Neural cell (in vitro differentiated cells): ENCODE measurements at regions not wholly inside any gene's neighbourhood (a gene's known extent, or its start where the extent isn't known, plus 50 kb on each side); places are given as distances from the start of the nearest gene placed in this dataset.

ENCODE experiments used
- EP300 ChIP-seq: fragments of 450-650 bp; conservative IDR thresholded peaks from 2 replicates; pipeline ENCODE4 v1.6.1; 2014; ENCODE audit warnings: antibody characterized with exemption, mild to moderate bottlenecking, moderate library complexity; ENCODE audit not compliant: poor library complexity, severe bottlenecking
- EZH2 ChIP-seq: fragments of 200-600, 300-800 bp; shearing (Covaris generic), sonication (generic); IDR thresholded peaks from 2 replicates; pipeline ENCODE4 v1.6.1; 2014; ENCODE audit warnings: antibody characterized with exemption, low read length, borderline replicate concordance, mild to moderate bottlenecking; ENCODE audit not compliant: insufficient read depth, poor library complexity, severe bottlenecking
- MXI1 ChIP-seq: fragments of 450-650 bp; conservative IDR thresholded peaks from 2 replicates; pipeline ENCODE4 v1.6.1; 2014; ENCODE audit warnings: antibody characterized with exemption, mild to moderate bottlenecking; ENCODE audit not compliant: poor library complexity, severe bottlenecking
- POLR2AphosphoS5 ChIP-seq: IDR thresholded peaks from 2 replicates; pipeline ENCODE4 v1.6.1; 2012
- RAD21 ChIP-seq: fragments of 450-650 bp; conservative IDR thresholded peaks from 2 replicates; pipeline ENCODE4 v1.6.1; 2014; ENCODE audit warnings: antibody characterized with exemption, mild to moderate bottlenecking, moderate library complexity
- SMC3 ChIP-seq: fragments of 450-650 bp; conservative IDR thresholded peaks from 2 replicates; pipeline ENCODE4 v1.6.1; 2014; ENCODE audit warnings: antibody characterized with exemption, mild to moderate bottlenecking, moderate library complexity; ENCODE audit not compliant: poor library complexity
- TAF1 ChIP-seq: IDR thresholded peaks from 2 replicates; pipeline ENCODE4 v1.6.1; 2012; ENCODE audit warnings: low read depth
- TF ChIP-seq, protein P1 (sequence below): IDR thresholded peaks from 2 replicates; pipeline ENCODE4 v1.6.1; 2012; ENCODE audit warnings: borderline replicate concordance
- TF ChIP-seq, protein P2 (sequence below): fragments of 450-650 bp; IDR thresholded peaks from 2 replicates; pipeline ENCODE4 v1.5.1; 2014; ENCODE audit warnings: antibody characterized with exemption, mild to moderate bottlenecking, moderate library complexity; ENCODE audit not compliant: poor library complexity, severe bottlenecking

DNA sequence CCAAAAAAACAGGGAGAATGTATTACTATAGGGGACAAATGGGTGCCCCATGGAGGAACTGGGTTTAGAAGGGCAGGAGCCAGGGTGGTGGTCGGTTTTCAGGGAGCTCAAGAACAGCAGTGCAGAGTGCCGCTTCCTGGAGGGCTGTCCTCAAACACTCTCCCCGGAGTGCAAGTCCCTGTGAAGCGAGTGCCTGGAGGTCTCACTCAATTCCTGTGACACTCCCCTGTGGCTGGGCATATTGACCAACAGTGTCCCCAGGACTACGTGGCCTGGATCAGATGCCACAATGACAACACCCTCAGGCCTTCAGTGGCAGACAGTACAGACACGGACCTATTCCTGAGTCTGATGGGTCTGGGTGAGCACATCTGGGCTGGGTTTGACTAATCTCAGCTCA is 412.1 kb upstream of the IRX2 start:
- TF ChIP-seq, protein P1, sequence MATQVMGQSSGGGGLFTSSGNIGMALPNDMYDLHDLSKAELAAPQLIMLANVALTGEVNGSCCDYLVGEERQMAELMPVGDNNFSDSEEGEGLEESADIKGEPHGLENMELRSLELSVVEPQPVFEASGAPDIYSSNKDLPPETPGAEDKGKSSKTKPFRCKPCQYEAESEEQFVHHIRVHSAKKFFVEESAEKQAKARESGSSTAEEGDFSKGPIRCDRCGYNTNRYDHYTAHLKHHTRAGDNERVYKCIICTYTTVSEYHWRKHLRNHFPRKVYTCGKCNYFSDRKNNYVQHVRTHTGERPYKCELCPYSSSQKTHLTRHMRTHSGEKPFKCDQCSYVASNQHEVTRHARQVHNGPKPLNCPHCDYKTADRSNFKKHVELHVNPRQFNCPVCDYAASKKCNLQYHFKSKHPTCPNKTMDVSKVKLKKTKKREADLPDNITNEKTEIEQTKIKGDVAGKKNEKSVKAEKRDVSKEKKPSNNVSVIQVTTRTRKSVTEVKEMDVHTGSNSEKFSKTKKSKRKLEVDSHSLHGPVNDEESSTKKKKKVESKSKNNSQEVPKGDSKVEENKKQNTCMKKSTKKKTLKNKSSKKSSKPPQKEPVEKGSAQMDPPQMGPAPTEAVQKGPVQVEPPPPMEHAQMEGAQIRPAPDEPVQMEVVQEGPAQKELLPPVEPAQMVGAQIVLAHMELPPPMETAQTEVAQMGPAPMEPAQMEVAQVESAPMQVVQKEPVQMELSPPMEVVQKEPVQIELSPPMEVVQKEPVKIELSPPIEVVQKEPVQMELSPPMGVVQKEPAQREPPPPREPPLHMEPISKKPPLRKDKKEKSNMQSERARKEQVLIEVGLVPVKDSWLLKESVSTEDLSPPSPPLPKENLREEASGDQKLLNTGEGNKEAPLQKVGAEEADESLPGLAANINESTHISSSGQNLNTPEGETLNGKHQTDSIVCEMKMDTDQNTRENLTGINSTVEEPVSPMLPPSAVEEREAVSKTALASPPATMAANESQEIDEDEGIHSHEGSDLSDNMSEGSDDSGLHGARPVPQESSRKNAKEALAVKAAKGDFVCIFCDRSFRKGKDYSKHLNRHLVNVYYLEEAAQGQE = no peak
- TF ChIP-seq, protein P2, sequence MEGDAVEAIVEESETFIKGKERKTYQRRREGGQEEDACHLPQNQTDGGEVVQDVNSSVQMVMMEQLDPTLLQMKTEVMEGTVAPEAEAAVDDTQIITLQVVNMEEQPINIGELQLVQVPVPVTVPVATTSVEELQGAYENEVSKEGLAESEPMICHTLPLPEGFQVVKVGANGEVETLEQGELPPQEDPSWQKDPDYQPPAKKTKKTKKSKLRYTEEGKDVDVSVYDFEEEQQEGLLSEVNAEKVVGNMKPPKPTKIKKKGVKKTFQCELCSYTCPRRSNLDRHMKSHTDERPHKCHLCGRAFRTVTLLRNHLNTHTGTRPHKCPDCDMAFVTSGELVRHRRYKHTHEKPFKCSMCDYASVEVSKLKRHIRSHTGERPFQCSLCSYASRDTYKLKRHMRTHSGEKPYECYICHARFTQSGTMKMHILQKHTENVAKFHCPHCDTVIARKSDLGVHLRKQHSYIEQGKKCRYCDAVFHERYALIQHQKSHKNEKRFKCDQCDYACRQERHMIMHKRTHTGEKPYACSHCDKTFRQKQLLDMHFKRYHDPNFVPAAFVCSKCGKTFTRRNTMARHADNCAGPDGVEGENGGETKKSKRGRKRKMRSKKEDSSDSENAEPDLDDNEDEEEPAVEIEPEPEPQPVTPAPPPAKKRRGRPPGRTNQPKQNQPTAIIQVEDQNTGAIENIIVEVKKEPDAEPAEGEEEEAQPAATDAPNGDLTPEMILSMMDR = no peak
- TF ChIP-seq POLR2AphosphoS5 = no peak
- no peak for TF ChIP-seq EP300
- TF ChIP-seq EZH2 = no peak
- no peak for TF ChIP-seq MXI1
- no peak for TF ChIP-seq TAF1
- no peak for TF ChIP-seq SMC3
- no peak for TF ChIP-seq RAD21
